RWPE2 (cell line): ENCODE measurements at regions not wholly inside any gene's neighbourhood (a gene's known extent, or its start where the extent isn't known, plus 50 kb on each side); places are given as distances from the start of the nearest gene placed in this dataset.

Experiments used
- ATAC-seq: fragments of 200-7000 bp; cut with Tn5 transposase; 3 replicates; pipeline ENCODE4 v1.9.1; 2021; ENCODE audit warnings: low read depth
- DNase-seq: peaks from one replicate; pipeline ENCODE4 v3.0.0-alpha.2; 2020; ENCODE audit warnings: low spot score
- H3K27ac ChIP-seq: fragments of 450-650 bp; 2 replicates; pipeline ENCODE4 v1.5.1; 2017; ENCODE audit warnings: mild to moderate bottlenecking; ENCODE audit not compliant: poor library complexity, severe bottlenecking
- H3K27me3 ChIP-seq: fragments of 250-450 bp; sonication (Bioruptor Pico); 2 replicates; pipeline ENCODE4 v1.5.1; 2021; ENCODE audit warnings: mild to moderate bottlenecking, moderate library complexity; ENCODE audit not compliant: insufficient read depth, poor library complexity, severe bottlenecking
- H3K36me3 ChIP-seq: fragments of 250-450 bp; sonication (Bioruptor Pico); 2 replicates; pipeline ENCODE4 v1.5.1; 2020; ENCODE audit warnings: low read depth, mild to moderate bottlenecking, moderate library complexity
- H3K4me1 ChIP-seq: fragments of 250-450 bp; sonication (Bioruptor Pico); 2 replicates; pipeline ENCODE4 v1.5.1; 2021; ENCODE audit warnings: mild to moderate bottlenecking, moderate library complexity; ENCODE audit not compliant: insufficient read depth, poor library complexity, severe bottlenecking
- H3K4me3 ChIP-seq: fragments of 250-450 bp; sonication (Bioruptor Pico); 2 replicates; pipeline ENCODE4 v1.5.1; 2021; ENCODE audit warnings: mild to moderate bottlenecking, moderate library complexity; ENCODE audit not compliant: severe bottlenecking
- H3K9me3 ChIP-seq: fragments of 250-450 bp; sonication (Bioruptor Pico); 2 replicates; pipeline ENCODE4 v1.5.1; 2021; ENCODE audit warnings: mild to moderate bottlenecking, moderate library complexity; ENCODE audit not compliant: severe bottlenecking
- TF ChIP-seq, protein P1 (sequence below): fragments of 450-650 bp; IDR thresholded peaks from one replicate; pipeline ENCODE4 v1.5.1; 2017; ENCODE audit warnings: mild to moderate bottlenecking, moderate library complexity; ENCODE audit not compliant: poor library complexity, severe bottlenecking

DNA sequence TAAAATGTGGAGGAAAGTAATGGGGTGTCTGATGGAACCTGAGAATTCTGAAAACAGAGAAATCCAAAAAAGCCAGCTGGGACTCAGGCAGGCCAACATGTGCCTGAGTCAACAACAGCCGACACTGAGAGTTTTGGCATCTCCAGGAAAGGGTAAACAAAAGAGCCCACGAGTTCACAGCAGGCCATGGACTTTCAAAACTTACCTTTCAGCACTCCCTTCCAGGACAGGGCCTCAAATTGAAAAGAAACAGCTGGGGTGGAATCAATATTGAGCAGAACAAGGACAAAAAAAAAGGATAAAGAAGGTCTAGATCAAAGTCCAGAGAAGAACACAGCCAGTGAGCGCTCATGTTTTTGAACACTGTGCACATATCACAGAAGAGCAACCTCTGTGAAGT, 735.4 kb upstream of the GRM7 start:
- Histone ChIP-seq H3K27ac (no peak overlapping the region), H3K36me3 (no peaks in the 10 kb centered on the region), H3K4me3 (no peak overlapping the region), H3K27me3 (no peaks in the 10 kb centered on the region), H3K4me1 (no peaks in the 10 kb centered on the region), H3K9me3 (no peaks in the 10 kb centered on the region)
- TF ChIP-seq, protein P1, sequence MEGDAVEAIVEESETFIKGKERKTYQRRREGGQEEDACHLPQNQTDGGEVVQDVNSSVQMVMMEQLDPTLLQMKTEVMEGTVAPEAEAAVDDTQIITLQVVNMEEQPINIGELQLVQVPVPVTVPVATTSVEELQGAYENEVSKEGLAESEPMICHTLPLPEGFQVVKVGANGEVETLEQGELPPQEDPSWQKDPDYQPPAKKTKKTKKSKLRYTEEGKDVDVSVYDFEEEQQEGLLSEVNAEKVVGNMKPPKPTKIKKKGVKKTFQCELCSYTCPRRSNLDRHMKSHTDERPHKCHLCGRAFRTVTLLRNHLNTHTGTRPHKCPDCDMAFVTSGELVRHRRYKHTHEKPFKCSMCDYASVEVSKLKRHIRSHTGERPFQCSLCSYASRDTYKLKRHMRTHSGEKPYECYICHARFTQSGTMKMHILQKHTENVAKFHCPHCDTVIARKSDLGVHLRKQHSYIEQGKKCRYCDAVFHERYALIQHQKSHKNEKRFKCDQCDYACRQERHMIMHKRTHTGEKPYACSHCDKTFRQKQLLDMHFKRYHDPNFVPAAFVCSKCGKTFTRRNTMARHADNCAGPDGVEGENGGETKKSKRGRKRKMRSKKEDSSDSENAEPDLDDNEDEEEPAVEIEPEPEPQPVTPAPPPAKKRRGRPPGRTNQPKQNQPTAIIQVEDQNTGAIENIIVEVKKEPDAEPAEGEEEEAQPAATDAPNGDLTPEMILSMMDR: no peak
- ATAC-seq (no peak), DNase-seq (no peak)

DNA sequence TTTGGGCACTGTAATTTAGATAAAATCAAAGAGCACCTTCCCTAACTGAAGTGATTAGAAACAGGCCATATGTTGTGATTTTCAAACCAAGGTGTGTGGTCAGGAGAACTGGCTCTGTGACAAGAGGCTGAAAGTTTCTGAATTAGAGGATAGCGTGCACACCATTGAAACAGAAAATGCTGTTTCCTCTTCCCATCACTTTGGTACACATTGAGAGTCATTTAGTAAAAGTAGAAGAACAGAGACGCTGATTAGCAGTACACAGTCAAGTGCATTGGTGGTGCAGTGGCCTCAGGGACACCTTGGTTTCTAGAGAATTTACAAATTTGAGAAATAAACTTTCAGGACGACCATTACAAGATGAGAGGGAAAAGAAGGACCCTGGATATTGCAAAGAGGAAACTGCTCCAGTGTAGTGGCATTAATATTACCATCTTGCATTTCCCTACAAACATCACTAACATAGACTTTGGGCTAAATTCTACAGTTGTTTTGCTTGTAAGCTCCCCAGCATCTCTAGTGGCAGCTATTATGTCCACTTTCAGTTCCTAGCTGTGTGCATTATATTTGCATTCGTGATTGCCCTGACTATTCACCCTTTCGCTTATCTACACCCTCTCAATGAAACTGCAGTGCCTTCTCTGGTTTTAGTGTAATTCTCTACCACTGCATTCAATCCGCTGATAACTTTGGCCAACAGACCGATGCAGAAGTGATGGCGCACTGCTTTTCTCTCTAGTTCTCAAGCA, 728.1 kb upstream of the GRM7 start:
- TF ChIP-seq, protein P1: no peak
- DNase-seq: no peak
- H3K36me3 ChIP-seq: no peaks in the 10 kb centered on the region
- H3K4me3 ChIP-seq: no peak overlapping the region
- no peaks in the 10 kb centered on the region for H3K27me3 ChIP-seq
- peaks cover 2% of the 10 kb centered on the region for H3K9me3 ChIP-seq
- H3K4me1 ChIP-seq: no peaks in the 10 kb centered on the region
- H3K27ac ChIP-seq: no peak overlapping the region
- no peak for ATAC-seq

DNA sequence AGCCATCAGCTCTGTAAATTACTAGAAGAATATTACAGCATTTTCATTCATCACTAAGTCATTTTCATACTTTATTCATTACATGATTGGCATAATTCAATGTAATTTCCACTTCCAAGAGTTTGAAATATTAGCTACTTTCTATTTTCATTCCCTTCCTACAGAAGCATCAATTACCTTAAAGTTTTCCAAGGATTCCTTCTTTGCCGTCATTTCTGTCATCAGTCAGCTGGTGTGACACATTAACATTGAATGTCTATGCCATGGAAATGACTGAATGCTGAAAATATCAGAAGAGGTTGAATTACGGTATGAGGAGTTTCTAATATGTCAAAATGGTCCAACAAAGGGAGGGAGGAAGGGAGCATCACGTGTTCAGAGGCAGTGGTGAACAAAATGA, 718.2 kb upstream of the GRM7 start:
- TF ChIP-seq, protein P1: no peak
- no peaks in the 10 kb centered on the region for H3K9me3 ChIP-seq
- ATAC-seq: no peak
- no peaks in the 10 kb centered on the region for H3K27me3 ChIP-seq
- H3K36me3 ChIP-seq: no peaks in the 10 kb centered on the region
- no peaks in the 10 kb centered on the region for H3K4me1 ChIP-seq
- H3K4me3 ChIP-seq: no peak overlapping the region
- no peak for DNase-seq
- H3K27ac ChIP-seq: no peak overlapping the region

DNA sequence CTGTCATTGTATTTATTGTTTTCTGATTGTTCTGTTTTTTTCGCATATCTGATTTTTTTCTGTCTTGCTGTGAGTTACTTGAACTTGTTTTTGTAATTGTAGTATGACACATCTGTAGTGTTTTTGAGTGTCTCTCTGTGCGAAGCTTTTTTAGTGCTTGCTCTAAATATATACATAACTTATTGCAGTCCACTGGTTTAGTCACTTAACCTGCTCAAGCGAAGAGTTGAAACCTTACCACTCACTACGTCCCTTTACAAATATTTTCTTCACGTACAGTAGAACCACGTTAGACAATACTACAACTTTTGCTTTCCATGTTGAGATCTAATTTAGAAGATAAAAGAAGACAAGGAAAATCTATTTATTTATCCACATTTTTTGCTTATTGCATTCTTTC, 713.0 kb upstream of the GRM7 start:
- no peak for DNase-seq
- Histone ChIP-seq H3K27me3 (no peaks in the 10 kb centered on the region), H3K27ac (no peak overlapping the region), H3K4me1 (no peaks in the 10 kb centered on the region), H3K4me3 (no peak overlapping the region), H3K9me3 (no peaks in the 10 kb centered on the region), H3K36me3 (no peaks in the 10 kb centered on the region)
- ATAC-seq: no peak
- TF ChIP-seq, protein P1: no peak

DNA sequence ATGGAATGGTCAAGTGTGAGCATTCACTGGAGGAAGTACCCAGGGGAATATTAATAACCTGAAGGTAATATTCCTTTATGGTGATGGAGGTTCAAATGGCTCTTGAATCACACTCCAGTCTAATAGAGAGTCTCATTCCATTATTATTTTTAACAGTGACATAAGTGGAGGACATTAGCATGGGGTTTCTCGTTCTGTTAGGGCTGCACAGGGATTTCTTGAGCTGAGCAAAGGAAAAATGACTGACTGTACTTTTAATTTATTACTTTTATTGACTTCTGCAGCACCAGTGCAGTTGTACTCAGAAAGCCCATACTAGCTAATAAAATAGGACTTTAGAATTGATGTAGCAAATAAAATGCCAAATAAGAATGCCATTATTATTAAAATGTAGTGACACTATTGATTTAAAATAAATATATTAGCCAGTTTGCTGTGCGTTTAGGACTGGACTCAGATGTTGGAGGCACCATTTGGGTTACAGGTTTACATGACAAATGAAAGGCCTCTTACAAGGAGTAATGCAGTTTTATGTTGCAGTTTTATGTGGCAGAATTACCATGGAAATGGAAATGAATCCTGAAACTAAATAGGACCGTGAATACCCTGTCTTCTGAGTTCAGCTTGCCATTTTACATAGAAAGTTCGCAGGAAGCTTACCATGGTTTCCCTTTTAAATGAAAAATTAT, 705.1 kb upstream of the GRM7 start:
- Histone ChIP-seq H3K27me3 (no peaks in the 10 kb centered on the region), H3K27ac (no peak overlapping the region), H3K4me3 (no peak overlapping the region), H3K36me3 (no peaks in the 10 kb centered on the region), H3K4me1 (no peaks in the 10 kb centered on the region), H3K9me3 (no peaks in the 10 kb centered on the region)
- DNase-seq: no peak
- TF ChIP-seq, protein P1: no peak
- no peak for ATAC-seq
